Ammon's horn (tissue), 1 donor: ENCODE measurements at regions not wholly inside any gene's neighbourhood (a gene's known extent, or its start where the extent isn't known, plus 50 kb on each side); places are given as distances from the start of the nearest gene placed in this dataset.

Experiments used
- DNase-seq: peaks from one replicate; pipeline ENCODE4 v3.0.0-alpha.2; 2016; ENCODE audit warnings: low spot score

DNA sequence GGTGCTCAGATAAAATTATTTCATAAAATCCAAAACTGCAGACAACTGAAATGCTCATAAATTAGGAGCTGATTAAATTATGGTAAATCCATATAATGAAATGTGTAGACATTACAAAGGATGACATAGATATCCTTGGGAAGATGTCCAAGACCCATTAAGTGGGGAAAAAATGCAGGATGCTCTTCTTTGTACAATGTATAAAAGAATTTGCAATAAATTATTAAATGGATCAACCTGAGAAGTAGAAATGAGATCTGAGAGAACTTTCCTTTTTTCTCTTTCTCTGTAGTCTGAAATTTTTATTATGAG, 336.4 kb upstream of the E2F7 start:
- no peak for DNase-seq

GRCh38 chr12:77401064-77401769, 335.8 kb upstream of the E2F7 start:
- DNase-seq, result no peak

DNA sequence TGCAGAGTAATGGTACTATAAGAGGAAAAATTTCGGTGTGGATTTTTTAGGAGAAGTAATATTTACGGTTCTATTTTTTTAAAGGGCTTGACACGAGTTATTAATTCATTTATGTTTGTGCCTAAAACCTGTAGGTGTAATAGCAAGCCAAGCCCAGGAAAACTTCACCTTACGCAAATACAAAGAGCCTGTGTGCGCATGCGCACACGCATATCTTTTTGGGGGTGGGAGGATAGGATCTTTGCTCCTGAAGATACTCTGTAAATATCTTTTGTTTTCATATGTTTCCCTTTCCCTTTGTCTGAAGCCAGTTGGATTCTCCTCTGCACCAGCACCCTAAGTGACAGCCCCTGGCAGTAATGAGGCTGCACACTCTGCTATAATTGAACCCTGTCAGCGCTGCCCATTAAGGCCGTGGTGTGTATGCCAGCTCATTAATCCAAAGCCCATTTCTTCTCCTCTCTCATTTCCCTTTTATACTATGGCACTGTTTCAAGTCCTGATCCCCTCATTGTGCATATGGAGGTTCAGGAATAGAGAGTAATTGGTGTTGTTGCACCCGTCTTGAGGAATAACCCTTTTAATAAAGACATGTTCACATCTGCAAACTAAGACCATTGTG, 327.2 kb upstream of the E2F7 start:
- peak; percentile 8 for DNase-seq

DNA sequence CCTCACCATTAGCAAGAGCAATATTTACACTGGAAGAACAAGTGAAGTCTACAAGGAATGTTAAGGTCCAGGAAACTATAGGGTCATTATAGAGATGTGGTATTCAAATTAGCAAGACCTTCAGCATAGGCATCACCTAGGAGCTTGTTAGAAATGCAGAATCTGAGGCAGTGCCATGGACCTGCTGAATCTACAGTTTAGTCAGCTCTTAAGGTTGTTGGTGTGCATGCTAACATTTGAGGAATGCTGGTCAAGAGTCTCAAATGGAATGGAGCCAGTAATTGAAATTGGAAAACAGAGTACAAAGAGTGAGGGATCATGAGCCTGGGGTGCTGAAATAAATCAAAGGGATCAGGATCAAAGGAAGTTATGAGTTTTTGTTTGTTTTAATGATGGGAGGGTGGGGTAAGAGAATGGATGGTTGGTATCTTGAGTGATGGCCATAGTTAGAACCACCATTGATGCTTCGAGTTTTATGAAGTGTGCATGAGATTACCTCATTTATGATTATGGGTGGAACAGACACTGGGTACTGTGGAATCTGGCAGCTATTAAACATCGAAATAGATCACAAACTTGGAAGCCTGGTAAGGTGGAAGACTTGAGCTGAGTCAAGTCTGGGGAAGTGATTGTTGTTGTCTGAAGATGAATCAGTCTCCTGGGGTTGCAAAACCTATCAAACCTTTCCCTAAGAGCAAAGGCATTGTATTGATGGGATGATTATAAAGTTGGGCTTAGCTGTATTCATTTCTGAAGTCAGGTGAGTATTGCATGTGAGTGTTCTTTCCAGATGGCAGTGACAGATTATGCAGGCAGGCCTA, 323.3 kb upstream of the E2F7 start:
- DNase-seq, result no peak

DNA sequence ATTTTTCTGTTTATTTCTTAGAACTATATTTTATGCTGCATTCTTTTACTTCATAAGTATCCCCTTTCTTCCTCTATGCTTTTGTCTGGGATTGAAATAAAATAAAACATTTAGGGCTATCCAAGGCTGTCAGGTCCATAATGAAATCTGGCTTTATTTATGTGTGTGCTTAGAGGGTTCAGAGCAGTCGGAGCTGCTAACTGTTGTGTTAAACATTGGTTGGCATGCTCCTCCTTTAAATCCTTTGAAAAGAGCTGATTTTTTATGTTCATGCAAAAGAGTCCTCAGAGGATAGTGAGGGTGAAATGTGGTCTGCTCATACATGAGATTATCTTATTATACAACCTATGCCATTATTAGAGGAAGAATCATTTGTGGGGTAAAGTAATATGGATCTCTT, 322.3 kb upstream of the E2F7 start:
- no peak for DNase-seq

GRCh38 chr12:77387214-77387613, 321.8 kb upstream of the E2F7 start:
- no peak for DNase-seq

- no peak for DNase-seq
Measured at GRCh38 chr12:77384941-77385340, 319.6 kb upstream of the E2F7 start.

DNA sequence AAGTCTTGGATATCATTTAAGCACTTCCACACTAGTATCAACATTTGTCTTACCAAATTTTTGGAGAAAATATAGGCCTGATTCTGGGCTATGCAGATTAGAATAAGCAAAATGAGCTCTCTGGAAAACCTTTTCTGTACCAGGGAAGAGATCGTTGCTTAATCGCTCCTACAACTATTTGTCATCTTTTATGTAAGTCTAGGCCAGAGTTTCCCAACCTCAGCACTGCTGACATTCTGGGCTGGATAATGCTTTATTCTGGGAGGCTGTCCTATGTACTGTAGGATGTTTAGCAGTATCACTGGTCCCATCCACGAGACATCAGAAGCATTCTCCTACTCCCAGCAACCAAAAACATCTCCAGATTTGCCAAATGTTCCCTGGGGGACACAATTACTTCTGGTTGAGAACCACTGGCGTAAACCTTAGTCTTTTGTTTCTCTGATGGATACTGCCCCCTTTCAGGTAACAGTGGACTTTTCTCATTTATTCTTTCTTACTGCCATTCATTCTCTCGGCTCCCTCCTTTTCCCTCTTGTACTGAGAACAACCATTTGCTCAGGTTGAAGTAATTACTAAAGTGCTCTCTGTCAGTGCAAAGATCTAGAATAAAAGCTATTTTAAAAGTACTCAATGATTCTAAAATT, 316.9 kb upstream of the E2F7 start:
- DNase-seq, result no peak

DNA sequence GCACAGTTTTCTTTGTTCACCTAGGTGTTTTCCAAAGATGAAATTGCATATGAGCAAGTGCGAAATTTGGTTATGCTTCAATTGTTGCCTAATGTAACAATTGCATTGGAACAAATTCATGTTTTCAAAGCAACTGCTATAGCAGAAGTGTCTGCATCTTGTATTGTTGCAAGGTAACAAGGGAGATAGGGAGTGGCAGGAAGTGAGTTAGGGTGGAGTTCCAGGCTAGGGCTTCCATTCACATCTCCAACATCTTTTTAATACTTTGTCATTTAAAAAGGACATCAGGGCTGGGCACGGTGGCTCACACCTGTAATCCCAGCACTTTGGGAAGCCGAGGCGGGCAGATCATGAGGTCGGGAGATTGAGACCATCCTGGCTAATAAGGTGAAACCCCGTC, 312.3 kb upstream of the E2F7 start:
- DNase-seq, result no peak

DNA sequence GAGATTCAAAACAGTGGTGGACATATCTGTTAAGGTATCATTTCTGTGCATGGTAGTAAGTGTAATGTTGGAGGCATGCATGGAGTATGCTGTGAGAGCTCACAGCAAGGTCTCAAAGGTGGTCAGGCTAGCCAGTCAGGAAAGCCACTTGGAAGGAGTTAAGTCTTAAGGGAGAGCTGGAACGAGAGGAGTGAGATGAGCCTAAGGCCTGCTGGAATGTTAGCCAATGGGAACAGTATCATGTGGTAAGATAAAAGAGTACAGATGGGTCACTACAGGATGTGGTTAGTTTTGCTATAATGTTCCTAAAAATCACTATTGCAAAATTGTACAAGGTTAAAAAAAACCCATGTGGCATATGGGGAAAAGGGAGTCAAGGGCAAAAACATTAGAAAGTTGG, 311.7 kb upstream of the E2F7 start:
- DNase-seq, result no peak

- DNase-seq, result no peak
Measured at GRCh38 chr12:77374673-77375072, 309.3 kb upstream of the E2F7 start.

DNA sequence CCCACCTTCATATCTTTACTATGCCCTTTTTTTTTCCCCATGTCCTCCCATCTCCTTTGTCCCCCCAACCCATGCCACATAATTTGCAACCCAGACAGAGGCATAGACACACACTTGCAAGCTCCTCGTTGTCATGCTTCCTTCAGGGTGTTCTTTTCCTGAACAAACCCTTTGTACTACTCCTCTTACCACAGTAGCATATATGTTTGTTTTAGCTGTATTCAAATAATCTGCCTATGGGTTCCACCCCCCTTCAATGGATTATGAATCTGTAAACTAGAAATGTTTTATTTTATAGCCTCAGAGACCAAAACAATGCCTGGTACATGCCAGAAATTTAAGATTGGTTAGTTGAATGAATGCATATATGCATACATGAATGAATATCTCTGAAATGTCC, 307.1 kb upstream of the E2F7 start:
- DNase-seq, result no peak

DNA sequence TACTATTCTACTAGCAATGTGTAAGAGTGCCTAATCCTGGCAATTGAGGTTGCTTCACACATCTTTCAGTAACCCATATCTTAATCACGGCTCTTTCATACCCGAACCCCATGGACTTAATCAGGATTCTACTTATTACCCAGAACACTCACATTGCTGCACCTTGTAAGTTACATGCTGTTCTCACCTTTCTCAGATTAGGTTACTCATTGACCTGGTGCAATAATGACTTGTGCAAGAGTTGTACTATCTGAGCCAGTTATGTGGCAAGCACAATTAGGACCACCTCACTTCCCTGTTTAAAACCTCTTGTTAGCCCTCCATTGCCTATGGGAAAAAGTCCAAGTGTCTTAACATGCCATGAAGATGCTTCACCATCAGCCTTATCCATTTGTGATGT, 306.7 kb upstream of the E2F7 start:
- DNase-seq, result no peak

GRCh38 chr12:77368379-77368778, 303.0 kb upstream of the E2F7 start:
- no peak for DNase-seq

DNA sequence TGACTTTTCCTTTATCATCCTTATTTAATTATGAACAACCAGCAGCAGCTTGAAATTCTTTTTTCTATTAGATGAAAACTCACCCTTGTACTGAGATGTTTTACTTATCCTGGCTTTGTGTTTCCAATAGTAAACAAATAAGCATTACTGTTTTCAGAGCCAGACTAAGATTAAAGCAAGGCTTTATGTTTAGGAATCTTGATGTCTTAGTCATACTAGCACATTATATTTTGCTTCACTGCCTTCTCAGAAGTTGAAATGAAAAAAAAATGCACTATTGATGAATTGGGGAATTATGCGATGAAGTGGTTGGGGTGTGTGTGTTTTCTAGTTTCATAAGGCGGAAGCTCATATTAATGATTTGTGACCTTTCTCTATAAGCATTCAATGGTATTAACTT, 301.2 kb upstream of the E2F7 start:
- no peak for DNase-seq

DNA sequence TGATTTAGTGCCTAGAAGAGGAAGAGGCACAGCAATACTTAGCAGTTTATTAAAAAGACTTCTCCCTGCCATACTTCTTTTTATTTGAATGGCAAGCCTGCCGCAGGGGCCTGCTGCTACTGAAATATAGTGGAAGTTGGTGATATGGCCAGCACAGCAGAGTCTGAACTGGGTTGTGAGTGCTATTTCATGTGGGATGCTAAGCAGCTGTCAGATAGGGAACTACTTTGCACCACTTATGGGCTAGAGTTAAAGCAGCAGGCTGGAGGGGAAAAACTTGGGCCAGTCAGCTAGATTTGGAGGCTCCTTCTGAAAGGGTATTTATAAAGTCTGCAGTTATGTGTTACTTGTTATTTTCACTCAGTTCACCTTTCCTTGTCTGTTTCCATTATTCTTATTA, 299.0 kb upstream of the E2F7 start:
- DNase-seq, result peak; percentile 10

DNA sequence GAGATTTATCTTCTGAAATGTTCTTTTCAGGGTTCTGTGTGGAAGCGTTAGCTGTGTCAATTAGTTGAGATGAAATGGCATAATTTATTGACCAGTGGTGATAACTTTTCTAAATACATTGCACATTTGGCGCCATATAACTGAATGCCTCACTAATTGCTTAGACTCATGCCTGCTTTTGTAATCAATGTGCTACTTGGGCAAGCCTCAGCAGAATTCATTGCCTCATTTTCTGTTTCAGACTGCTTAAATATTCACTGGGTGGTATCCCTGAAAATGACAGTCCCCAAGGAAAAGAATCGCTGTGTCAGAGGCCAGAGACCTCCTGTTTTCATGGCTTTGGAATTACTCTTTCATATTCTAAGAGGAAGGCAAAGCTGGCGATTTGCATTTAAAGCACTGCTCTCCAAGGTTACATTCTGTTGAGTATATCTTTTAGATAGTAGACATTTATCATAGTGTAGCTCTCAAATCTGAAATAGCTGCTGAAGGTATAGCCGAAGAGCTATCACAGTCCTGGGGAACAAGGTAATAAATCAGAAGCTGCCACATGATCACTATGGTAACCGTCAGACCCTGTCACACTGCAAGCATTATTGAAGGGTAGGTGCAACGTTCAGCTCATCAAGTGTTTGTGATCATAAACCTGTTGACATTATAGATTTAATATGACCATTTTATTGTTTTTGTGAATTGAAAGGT, 297.3 kb upstream of the E2F7 start:
- no peak for DNase-seq

DNA sequence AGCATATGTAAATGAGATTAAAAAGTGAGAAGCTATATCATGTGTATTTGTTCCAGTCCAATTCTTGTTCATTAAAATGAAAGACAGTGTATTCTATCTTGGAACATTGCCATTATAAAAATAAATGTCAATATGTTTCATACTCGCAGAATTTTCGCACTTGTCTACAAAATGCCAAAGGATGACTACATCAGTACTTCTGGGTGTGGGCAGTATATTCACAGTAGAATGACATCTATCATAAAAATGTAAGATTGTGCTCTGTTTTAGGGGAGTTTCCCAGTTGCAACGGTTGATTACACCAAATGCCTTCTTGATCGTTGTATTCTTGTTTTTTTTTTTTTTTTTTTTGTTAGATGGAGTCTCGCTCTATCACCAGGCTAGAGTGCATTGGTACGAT, 292.3 kb upstream of the E2F7 start:
- peak; percentile 25 for DNase-seq

- DNase-seq, result no peak
Measured at GRCh38 chr12:77354766-77355362, 289.5 kb upstream of the E2F7 start.

- no peak for DNase-seq
Measured at GRCh38 chr12:77352946-77353345, 287.6 kb upstream of the E2F7 start.

DNA sequence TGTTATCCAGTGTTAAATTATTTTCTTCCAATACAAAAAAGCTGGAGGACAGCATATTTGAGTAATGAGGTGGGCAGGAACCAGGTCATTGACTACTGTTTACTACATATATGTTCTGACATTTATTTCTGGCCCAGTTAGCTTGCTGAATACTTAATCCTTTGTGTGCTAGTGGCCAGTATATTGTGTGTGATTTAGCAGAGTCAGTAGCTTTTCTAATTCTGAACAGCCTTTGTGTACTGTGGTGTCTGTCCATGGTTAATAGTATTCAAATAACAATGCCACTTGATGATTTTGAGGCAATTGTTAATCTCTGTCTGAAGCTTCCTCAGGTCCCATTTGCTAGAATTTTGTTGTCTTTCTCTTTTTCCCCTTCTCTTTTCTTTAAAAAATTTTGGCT, 286.5 kb upstream of the E2F7 start:
- no peak for DNase-seq
